Inflammatory macrophage treated with lipopolysaccharide for 4 hours (primary cell): ENCODE measurements at regions not wholly inside any gene's neighbourhood (a gene's known extent, or its start where the extent isn't known, plus 50 kb on each side); places are given as distances from the start of the nearest gene placed in this dataset.
A peak's percentile ranks its signal among the peaks of the same experiment; 100 is the strongest.
"Not testable (repeated sequence)": the region's sequence is repeated elsewhere in the genome, so short reads cannot be mapped to it uniquely, and the experiment has no call there.

Source experiments
- DNase-seq: peaks from one replicate; pipeline ENCODE4 v3.0.0-alpha.2; 2020

GRCh38 chr13:97520061-97520460, 86.1 kb downstream of the RAP2A start:
- DNase-seq, result no peak

GRCh38 chr13:97520866-97521265, 86.9 kb downstream of the RAP2A start:
- DNase-seq, result no peak

- no peak for DNase-seq
Measured at GRCh38 chr13:97521726-97522125, 87.8 kb downstream of the RAP2A start.

GRCh38 chr13:97522243-97522642, 88.3 kb downstream of the RAP2A start:
- DNase-seq, result no peak

GRCh38 chr13:97526556-97526955, 92.6 kb downstream of the RAP2A start:
- no peak for DNase-seq

GRCh38 chr13:97528518-97528917, 94.5 kb downstream of the RAP2A start:
- DNase-seq, result peak; percentile 2

- DNase-seq, result no peak
Measured at GRCh38 chr13:97534540-97534939, 100.6 kb downstream of the RAP2A start.

GRCh38 chr13:97535614-97536013, 101.6 kb downstream of the RAP2A start:
- DNase-seq, result peak; percentile 55

- no peak for DNase-seq
Measured at GRCh38 chr13:97537110-97537509, 103.1 kb downstream of the RAP2A start.

GRCh38 chr13:97538203-97538602, 104.2 kb downstream of the RAP2A start:
- peak; percentile 11 for DNase-seq

- no peak for DNase-seq
Measured at GRCh38 chr13:97539651-97540610, 106.0 kb downstream of the RAP2A start.

GRCh38 chr13:97540696-97541095, 106.7 kb downstream of the RAP2A start:
- no peak for DNase-seq

GRCh38 chr13:97542102-97542685, 108.2 kb downstream of the RAP2A start:
- no peak for DNase-seq

- DNase-seq, result no peak
Measured at GRCh38 chr13:97544031-97544765, 110.2 kb downstream of the RAP2A start.

GRCh38 chr13:97544971-97545499, 111.1 kb downstream of the RAP2A start:
- not testable (repeated sequence) for DNase-seq

GRCh38 chr13:97548138-97548537, 114.2 kb downstream of the RAP2A start:
- DNase-seq, result no peak

- DNase-seq, result no peak
Measured at GRCh38 chr13:97548711-97549110, 114.7 kb downstream of the RAP2A start.

GRCh38 chr13:97549201-97549600, 115.2 kb downstream of the RAP2A start:
- DNase-seq, result no peak

- DNase-seq, result no peak
Measured at GRCh38 chr13:97554496-97554895, 120.5 kb downstream of the RAP2A start.

GRCh38 chr13:97555034-97555433, 121.1 kb downstream of the RAP2A start:
- DNase-seq, result no peak

- DNase-seq, result no peak
Measured at GRCh38 chr13:97559030-97559429, 125.1 kb downstream of the RAP2A start.

- DNase-seq, result no peak
Measured at GRCh38 chr13:97559981-97560380, 126.0 kb downstream of the RAP2A start.

GRCh38 chr13:97561182-97561581, 127.2 kb downstream of the RAP2A start:
- no peak for DNase-seq
